Pulmonary artery endothelial cell (primary cell): ENCODE measurements at regions not wholly inside any gene's neighbourhood (a gene's known extent, or its start where the extent isn't known, plus 50 kb on each side); places are given as distances from the start of the nearest gene placed in this dataset.
"Not testable (repeated sequence)": the region's sequence is repeated elsewhere in the genome, so short reads cannot be mapped to it uniquely, and the experiment has no call there.

Experiments used
- DNase-seq: peaks from one replicate; pipeline ENCODE4 v3.0.0-alpha.2; 2011; ENCODE audit warnings: low read depth, low spot score

DNA sequence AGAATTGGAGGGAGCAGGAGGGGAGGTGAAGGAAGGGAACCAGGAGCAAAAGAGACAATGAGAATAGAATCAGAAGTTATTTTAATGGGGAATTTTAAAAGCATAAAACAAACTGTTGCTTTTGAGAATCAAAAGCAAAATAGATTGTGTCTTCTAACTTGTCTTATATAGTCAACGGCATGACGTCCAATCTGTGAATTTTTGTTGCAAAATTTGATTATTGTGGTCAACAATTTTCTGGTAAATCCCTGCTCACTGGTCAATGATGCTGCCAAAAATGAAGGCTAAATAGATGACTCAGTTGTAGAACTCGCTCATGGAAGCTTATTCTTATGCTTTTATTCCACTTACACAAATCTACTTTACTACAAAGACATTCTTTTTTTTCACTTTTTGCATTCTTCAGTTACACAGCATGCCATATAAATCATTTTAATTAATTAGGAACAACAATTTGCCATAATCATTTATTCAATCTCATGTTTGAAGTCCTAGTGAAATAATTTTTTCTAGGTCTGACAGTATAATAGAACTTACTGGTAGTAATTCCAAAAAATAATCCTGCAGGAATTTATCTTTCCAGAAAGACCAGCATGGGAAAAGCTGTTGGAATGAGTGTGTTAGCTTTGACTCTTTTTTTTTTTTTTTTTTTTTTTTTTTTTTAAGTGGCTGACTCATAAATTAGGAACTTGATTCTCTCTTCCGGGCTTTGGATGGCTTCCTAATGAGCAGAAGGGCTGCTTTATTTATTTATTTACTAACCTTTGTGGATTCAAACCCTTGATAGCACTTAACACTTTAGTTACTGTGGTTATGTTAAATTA, 256.9 kb downstream of the SPRY2 start:
- peak; percentile 46 for DNase-seq

- DNase-seq, result peak; percentile 5
Observed at GRCh38 chr13:80083081-80083852, 257.7 kb downstream of the SPRY2 start.

DNA sequence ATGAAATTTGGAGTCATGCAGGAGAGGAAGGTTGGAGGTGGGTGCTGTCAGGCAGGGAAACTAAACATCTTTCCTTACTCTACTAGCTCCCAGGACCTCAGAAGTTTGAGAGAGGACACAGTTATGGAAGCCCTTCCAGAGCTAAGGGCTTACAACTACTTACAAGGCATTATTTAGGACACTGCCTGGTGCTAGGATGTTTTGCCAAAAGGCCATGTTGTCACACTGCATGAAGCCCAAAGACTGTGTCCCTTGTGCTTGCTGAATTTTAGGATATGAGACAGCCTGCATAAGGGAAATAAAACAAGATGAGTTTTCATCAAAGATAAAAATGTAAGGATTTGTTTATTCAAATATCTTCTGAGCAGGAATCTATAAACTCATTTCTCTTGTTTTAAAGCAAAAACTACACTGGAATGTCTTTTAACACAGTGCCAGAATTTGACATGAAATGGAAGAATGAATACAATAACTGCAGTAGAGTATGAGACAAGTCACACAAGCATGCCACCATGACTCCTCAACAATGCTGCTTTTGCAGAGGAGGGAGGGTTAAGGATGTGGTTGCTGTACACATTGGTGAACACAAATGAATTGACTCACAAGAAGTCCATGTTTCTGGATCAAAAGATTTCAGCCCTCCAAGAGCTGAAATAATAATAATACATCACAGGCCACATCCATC, 258.4 kb downstream of the SPRY2 start:
- DNase-seq, result no peak

- no peak for DNase-seq
Observed at GRCh38 chr13:80074811-80075210, 266.1 kb downstream of the SPRY2 start.

- no peak for DNase-seq
Observed at GRCh38 chr13:80074143-80074752, 266.7 kb downstream of the SPRY2 start.

DNA sequence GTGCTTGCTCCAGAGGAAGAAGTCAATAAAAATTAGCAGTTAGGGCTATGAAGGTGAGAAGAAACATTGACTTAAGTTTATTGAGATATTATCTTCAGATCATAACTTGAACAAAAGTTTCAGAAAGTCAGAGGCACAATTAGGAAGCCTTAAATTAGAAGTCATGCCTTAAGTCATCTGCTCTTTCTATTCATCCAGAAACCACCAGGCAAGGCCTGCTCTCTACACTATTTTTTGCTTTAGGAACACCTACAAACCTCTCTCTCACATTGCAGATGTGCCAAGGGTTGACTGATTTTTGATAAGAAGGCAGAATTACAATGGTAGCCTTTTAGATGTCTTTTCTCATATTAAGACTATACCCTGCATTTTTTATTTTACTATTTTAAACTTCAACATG, 268.7 kb downstream of the SPRY2 start:
- DNase-seq, result no peak

GRCh38 chr13:80070024-80070703, 270.8 kb downstream of the SPRY2 start:
- no peak for DNase-seq

- DNase-seq, result no peak
Observed at GRCh38 chr13:80069374-80069773, 271.6 kb downstream of the SPRY2 start.

- DNase-seq, result no peak
Observed at GRCh38 chr13:80065996-80066395, 274.9 kb downstream of the SPRY2 start.

DNA sequence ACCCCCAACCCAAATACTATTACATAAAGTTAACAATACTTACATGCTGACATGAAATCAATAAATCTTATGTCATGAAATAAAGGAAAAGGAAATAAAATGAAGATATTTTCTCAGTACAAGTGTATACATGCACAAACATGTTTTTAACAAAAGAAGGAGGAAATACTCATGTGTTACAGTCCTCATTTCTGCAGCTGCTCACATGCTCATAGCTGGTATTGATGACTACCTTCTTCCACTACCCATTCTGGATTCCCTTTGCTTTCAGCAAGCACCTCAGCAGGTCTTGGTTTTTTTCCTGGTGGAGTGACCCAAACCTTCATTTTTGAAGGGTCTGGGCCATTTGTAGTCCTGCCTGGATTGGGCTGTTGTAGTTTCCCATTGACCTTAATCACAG, 278.5 kb downstream of the SPRY2 start:
- DNase-seq, result not testable (repeated sequence)

- DNase-seq, result no peak
Observed at GRCh38 chr13:80059789-80060188, 281.1 kb downstream of the SPRY2 start.

- DNase-seq, result no peak
Observed at GRCh38 chr13:80058626-80059025, 282.3 kb downstream of the SPRY2 start.

DNA sequence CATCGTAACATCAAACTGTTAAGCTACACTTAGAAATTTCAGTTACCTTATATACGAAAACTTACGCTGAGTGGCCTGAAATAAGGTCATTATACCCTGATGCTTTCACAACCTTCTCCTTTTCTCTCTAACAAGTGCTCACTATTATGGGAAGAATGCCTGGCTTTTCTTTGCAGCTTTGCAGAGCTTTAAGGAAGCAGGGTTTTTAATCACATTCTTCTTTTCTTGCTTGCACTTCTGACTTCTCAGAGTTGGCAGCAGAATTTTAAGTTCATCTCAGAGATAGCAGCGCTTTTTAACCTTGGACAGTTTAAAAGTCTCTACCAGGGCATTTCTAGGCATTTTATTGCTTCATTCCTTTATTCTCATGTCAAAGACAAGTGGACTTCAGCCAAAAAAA, 285.1 kb downstream of the SPRY2 start:
- DNase-seq, result no peak

DNA sequence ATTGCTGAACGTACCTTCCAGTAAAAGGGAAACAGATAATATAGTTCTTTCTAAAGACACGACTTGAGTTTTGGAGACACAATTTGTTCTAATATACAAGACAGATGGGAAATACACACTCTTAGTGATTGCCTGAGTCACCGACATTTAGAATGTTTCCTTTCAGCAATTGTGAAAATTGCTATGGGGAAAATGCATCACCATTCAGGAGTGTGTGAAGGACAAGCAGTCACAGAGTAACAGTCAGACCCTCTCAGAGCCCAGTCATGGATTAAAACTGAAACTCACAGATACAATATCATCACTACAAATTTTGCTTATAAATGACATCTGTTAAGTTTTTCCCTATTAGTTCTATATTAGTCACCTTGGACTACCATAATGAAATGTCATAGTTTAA, 286.1 kb downstream of the SPRY2 start:
- no peak for DNase-seq

DNA sequence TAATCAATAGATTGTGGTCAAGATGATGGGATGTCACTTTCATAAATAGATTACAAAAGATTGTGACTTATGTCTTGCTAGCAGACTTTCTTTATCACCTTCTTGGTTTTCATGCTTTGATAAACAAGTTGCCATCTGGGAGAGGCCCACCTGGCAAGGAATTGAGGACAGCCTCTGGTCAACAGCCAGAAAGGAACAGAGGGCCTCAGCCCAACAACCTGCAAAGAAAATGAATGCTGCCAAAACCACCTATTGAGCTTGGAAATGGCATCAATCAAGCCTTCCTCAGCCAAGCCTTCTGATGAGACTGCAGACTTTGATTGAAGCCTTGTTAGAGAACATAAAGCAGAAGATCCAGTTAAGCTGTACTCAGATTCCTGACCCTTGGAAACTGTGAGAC, 288.6 kb downstream of the SPRY2 start:
- DNase-seq, result no peak

- no peak for DNase-seq
Observed at GRCh38 chr13:80050252-80050651, 290.7 kb downstream of the SPRY2 start.

GRCh38 chr13:80048802-80049201, 292.1 kb downstream of the SPRY2 start:
- DNase-seq, result peak; percentile 70

- DNase-seq, result no peak
Observed at GRCh38 chr13:80048030-80048429, 292.9 kb downstream of the SPRY2 start.

DNA sequence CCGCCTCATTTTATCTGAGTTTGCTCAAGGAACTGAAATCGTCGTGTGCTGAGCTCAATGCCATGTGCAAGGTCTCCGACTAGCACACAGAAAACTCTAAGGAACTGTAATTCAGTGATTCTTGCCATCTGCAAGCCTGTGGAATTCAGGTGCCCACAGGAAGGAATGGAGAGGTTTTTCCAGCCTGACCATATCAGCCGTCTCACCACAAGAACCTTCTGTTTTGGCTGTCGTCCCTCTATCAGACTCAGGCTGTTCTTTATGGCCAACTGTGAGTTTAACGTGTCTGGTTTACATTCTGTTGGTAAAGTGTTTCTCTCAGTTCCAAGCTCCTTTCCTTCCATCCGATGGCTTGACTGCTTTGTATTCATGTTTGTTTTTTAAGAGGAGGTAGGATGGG, 293.5 kb downstream of the SPRY2 start:
- no peak for DNase-seq

GRCh38 chr13:80040981-80041317, 300.0 kb downstream of the SPRY2 start:
- DNase-seq, result no peak
